ENCODE measurements at regions not wholly inside any gene's neighbourhood (a gene's known extent, or its start where the extent isn't known, plus 50 kb on each side); places are given as distances from the start of the nearest gene placed in this dataset.

DNA sequence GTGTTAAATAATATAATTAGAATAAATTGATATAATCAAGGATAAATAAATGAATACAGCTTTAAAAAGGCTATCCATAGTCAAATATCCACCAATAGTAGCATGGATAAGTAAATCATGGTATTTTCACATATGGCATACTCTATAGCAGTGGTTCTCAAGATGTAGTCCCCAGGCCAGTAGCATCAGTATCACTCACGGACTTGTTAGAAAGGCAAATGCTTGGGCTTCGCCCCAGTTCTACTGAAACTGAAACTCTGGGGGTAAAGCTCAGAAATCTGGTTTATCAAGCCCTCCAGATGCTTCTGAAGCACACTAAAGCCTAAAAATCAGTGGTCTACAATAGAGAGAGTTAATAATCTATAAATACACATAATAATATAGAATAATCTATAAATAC is 261.6 kb upstream of the TTC14 start:
- no peak for DNase-seq (ENCODE audit: low read depth, low spot score)

DNA sequence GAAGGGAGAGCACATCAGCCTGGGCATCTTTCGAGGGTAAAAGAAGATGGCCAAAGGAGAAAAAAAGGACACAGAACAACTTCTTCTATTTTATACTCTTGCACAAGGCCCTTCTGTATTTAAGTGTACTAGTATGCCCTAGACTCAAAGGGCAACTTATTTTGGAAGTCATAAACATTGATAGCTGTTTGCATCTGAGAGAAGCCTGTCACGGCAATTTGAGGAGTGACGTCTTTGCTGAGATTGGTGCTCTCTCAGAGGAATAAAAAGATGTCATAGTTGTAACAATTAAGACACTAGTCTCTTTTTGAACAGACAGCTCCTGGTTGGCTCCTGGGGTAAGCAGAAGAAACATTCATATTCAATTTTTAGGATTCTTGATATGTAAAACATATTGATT is 260.4 kb upstream of the TTC14 start:
- DNase-seq (ENCODE audit: low read depth, low spot score) = no peak

DNA sequence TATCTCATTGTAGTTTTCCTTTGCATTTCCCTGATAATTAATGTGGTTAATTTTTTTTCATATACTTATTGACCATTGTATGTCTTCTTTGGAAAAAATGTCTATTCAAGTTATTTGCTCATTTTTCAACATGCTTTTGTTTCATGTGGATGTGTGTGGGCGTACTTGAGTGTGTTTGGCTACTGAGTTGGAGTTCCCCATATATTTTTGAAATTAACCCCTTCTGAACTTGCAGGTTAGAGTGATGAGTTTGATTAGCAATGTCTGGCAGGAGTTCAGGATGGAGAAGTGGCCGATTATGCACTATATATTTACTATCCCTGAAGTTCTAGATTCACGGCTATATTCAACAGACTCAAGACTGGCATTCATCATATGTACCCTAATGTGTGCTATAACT is 250.4 kb upstream of the TTC14 start:
- no peak for DNase-seq (ENCODE audit: low read depth, low spot score)

DNA sequence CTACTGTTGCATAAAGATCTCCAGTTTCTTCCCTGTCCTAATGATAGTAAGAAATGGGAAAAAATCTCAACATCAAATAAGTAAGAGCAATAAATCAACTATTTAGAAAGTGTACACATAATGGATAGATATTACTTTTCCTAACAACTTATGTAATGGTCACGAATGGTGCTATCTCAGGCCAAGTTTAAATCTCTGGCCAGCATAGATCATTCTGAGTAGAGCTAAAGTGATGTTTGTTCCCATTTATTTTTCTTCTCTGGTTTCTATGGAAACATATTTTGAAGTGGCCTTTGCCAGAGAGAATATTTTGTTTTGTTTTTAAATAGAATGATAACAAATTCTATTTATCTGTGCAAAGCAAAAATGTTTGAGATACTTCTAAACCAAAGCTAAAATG is 249.7 kb upstream of the TTC14 start:
- DNase-seq (ENCODE audit: low read depth, low spot score) = no peak

DNA sequence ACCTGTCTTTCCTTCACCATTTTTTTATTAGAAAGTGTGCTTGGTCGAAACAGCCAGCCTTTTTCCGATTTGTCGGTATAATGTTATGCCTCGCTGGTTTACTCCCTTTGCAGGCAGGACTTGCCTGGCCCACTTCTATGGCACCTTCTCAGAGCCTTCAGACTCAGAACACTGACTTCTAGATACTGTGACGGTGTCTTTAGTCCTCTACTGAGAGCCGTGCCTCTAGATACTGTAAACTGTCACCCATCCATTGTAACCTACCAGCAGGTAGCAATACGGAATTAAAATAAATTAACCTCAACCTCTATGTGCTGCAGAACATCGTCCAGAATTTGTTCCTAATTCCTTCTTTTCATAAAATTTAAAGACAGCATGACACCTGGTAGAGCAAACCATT is 247.7 kb upstream of the TTC14 start:
- no peak for DNase-seq (ENCODE audit: low read depth, low spot score)

DNA sequence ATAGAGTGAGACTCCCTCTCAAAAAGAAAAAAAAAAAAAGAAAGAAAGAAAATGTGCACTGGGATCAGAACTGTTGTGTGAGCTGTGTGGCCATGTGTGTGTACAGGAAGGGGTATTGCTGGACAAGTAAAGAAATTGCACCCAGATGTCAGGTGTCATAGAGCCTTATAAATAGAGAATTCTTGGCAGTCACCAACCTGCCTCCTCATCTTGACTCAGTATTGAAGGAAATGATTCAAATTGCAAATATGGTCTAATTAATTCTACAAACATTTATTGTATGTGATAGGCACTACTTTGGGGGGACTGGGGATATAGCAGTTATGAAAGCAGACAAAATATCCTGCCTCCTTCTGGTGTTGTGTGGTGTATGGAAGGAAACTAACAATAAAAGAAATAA is 243.8 kb upstream of the TTC14 start:
- no peak for DNase-seq (ENCODE audit: low read depth, low spot score)

DNA sequence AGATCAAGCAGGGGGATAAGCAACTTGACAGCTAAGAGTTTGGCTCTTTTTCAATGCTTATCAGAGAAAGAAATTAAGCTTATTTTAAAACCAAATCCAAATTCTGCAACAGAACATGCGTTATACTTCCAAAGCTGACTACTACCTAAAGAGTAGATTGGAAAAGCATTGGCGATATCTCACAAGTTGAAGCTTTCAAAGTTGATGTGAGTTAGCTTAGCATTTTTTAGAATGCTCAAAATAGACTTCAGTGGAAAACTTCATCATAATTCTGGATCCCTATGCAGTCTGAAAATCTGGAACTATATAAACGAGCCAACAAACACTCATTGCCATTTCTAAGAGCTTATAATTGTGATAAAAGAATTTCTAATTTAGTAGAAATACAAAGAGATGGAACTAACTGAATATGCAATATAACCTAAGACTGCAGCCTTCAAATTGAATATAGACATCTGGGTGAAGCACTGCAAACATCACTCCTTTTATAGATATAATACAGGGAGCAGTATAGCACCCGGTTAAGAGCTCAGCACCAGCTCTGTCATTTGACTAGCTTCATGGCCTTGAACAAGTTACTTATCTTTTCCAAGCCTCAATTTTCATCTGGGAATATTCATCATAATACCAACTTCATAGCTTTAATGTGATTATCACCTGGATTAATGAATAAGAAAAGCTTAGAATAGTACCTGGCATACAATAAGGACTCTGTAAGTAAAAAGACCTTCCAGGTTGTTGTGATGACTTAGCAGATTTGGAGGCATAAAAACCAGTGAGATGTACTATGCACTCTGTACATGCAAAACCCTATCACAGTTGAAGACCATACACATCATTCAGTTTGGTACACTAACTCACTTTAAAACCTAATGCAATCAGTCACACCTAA is 242.7 kb upstream of the TTC14 start:
- DNase-seq (ENCODE audit: low read depth, low spot score) = no peak

DNA sequence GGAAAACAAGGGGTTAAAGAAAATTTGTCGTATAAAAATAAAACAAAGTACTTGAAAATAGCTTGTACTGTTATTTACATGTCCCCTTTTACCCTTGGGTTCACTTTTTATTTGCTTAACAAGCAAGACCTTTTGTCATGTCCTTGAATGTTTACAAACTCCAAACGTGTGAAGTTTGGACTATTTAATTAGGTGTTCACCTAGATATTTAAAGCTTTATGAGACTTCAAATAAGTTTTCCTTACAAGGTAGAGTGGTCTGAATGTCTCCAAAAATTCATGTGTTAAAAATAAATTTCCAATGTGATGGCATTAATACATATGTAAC is 242.0 kb upstream of the TTC14 start:
- no peak for DNase-seq (ENCODE audit: low read depth, low spot score)

DNA sequence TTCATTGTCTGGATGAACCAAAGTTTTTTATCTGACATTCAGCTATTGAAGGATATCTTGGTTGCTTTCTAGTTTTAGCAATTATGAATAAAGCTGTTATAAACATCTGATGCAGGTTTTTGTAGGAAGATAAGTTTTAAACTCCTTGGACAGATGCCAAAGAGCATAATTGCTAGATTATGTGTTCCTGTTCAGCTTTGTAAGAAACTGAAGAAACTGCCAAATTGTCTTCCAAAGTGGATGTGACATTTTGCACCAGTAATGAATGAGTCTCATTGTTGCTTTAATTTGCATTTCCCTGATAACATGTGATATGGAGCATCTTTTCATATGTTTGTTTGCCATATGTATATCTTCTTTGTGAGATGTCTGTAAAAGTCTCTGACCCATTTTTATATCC is 239.9 kb upstream of the TTC14 start:
- no peak for DNase-seq (ENCODE audit: low read depth, low spot score)

DNA sequence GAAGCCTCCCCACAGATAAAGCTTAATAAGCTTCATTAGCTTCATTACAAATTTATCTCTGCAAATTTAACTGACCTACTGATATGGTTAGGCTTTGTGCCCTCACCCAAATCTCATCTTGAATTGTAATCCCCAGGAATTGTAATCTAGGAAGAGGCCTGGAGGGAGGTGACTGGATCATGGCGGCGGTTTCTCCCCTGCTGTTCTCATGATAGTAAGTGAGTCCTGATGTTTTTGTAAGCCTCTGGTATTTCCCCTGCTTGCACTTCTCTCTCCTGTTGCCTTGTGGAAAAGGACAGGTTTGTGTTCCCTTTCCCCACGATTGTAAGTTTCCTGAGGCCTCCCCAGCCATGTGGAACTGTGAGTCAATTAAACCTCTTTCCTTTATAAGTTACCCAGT is 226.1 kb upstream of the TTC14 start:
- DNase-seq (ENCODE audit: low read depth, low spot score) = no peak

DNA sequence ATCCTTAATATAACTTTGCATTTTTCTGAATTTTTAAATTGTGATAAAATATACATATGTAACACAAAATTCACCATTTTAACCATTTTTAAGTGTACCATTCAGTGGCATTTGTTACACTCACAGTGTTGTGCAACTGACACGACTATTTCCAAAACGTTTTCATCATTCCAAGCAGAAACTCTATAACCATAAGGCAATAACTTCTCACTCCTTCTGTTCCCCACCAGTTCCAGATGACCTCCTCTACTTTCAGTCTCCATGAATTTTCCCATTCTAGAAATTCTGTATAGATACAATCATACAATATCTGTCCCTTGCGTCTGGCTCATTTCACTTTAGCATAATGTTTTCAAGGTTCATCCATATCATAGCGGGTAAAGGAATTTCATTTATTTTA is 223.5 kb upstream of the TTC14 start:
- no peak for DNase-seq (ENCODE audit: low read depth, low spot score)

DNA sequence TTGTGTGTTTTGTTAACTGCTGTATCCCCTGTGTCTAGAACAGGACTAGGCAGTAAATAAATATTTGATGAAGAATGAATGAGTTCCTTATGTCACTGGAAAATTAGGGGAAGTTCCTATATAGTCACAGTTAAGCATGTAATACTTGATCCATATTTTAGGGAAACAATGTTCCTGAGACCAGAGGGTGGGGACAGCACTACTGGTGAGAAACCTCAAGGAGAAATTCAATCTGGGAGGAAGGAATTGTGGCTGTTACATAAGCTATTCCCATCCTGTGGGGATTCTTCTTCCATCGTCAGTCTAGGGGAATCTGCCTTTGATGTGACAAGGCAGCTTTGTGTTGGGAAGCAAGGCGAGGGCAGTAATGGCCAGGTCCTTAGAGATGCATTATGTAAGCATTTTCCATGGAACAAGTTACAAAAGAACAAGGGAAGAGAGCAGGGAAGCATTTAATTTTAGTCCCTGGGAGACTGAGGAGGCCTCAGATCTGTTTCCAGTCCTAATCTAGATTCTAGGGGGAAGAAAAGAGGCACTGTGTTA is 219.3 kb upstream of the TTC14 start:
- DNase-seq (ENCODE audit: low read depth, low spot score) = no peak

DNA sequence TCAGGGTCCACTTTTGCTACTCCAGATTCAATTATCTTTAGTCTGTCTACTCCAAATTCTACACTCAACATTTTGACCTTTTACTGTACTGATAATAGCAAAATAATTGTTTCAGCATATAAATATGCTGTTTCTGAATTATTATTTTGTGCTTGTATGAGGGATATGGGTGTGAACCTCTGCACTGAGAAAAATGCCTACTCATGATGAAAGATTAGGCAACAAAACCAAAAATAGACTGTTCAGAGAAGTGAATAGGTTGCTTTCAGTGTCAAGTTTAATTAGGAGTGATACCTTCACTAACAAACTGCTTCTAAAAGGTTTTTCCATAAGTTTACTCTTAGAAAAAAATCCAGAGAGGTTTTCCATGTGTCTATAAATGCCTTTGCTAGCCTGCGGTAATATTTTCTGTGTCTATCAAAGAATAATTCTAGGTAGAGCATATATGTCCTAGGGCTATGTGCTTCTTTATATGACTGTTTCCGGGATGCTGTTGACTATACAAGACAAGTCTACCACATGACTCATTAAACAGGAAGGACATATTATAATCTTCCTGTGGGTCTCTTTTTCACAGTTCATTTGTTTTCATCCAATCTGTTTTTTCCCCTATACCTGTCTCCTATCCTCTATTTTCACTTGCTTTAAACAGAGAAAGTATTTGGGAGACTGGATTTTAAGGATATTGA is 218.5 kb upstream of the TTC14 start:
- no peak for DNase-seq (ENCODE audit: low read depth, low spot score)

DNA sequence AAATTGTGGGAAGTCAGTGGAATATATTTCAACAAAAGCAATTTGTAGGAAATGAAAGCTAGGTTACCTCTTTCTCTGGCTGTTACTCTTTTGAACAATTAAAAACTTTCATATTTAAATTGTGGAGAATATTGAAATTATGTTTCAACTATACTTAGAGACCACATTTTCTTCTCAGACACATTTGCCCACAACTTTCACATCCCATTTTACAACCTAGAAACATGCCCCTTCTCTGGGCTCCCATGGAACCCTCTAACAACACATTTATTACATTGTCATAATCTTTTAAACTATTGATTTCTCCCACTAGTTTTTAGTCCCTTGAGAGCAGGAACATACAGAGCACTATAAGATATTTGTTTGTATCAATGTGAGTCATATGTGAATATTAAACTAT is 211.7 kb upstream of the TTC14 start:
- DNase-seq (ENCODE audit: low read depth, low spot score) = no peak

DNA sequence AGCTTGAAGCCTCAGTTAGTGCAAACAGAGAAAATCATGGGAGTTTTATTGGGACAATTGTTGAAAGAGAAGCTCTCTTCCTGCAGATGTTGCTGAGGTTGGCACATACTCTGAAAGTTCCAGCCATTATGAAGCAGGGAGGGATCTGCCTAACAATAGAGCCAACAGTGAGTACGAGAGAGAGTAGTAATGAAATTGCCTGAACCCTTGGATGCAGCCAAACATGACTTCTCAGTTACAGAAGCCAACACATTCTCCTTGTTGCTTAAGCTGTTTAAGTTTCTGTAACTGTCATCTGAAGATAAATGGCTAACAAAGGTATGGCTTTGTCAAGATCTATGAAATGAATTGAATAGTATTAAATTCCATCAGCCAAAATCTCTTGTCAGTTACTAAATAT is 211.0 kb upstream of the TTC14 start:
- no peak for DNase-seq (ENCODE audit: low read depth, low spot score)

DNA sequence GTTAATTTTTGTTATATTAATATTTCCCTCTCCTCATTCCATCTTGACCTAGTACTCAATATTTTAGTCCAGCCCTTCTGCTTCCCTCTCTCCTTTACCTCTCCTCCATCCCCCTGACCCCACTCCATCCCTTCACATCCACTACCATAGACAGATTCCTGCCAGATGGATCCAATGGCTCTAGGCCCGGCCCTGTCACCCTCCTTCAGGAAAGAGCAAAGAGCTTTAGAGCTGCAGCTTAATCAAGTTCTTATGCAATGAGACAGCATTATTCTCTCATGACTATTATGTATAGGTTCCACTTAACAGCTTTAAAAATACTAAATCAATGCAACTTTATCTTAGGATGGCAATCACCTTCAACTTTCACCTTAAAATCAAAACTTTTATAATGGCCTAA is 200.7 kb upstream of the TTC14 start:
- no peak for DNase-seq (ENCODE audit: low read depth, low spot score)

DNA sequence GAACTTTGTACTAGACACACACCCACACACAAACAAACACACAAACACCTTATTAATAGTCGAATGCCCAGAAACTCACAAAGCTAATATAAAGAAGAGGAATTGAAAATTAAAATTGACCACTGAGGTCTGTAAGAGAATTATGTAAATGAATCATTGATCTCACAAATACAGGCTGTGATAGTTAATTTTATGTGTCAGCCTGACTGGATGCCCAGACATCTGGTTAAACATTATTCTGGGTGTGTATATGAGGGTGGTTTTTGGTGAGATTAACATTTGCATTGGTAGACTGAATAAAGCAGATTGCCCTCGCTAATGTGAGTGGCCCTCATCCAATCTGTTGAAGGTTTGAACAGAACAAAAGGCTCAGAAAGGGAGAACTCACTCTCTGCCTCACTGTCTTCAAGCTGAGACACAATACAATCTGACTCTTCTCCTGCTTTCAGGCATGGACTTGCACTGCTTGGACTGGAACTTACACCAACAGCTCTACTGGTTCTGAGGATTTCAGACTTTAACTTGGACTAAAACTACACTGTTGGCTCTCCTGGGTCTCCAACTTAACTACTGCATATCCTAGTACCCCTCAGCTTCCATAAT is 199.4 kb upstream of the TTC14 start:
- DNase-seq (ENCODE audit: low read depth, low spot score) = no peak

DNA sequence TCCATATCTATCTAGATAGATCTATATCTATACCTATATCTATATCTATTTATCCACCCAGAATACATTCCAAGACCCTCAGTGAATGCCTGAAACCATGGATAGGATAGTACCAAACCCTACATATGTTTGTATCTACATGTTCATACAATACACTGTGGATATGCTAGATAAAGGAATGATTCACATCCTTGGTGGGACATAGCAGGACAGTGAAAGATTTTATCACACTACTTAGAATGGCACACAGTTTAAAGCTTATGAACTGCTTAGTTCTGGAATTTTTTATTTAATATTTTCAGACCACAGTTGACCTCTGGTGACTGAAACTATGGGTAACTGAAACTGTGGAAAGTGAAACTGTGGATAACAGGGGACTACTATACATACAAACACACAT is 198.8 kb upstream of the TTC14 start:
- DNase-seq (ENCODE audit: low read depth, low spot score) = no peak

DNA sequence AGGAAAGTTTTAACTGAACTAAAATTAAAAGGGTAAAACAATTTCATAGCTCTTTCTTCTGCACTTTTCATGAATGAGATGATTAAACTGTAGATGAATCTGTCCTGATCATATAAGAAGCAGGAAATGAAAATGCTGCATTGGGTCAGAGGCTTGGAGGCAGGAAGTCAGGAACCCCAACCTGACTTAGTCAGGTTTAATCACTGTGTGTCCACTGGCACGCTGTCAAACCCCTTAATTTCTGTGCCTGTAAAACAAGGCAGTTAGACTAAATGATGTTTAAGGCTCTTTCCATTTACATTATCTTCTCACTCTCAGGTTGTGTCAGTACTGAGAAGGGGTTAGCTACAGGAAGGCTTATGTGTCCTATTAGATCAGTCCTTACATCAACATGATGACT is 193.3 kb upstream of the TTC14 start:
- no peak for DNase-seq (ENCODE audit: low read depth, low spot score)

DNA sequence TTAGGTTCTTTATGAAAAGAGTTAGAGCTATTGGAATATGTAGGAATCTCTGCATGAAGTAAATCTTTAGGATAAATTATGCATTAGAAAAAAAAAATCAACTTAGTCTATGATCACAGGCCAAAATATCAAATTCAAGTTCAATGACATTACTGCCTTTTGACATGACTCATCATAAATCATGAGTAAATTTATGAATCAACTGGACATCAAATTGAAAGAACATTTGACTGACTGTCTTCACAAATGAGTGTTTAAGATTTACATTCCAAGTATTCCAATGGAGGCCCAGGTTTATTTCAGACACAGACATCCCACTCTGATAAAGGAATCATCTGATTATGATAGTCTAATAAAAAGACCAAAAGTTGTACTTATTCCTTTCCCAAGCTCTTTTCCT is 192.8 kb upstream of the TTC14 start:
- no peak for DNase-seq (ENCODE audit: low read depth, low spot score)

DNA sequence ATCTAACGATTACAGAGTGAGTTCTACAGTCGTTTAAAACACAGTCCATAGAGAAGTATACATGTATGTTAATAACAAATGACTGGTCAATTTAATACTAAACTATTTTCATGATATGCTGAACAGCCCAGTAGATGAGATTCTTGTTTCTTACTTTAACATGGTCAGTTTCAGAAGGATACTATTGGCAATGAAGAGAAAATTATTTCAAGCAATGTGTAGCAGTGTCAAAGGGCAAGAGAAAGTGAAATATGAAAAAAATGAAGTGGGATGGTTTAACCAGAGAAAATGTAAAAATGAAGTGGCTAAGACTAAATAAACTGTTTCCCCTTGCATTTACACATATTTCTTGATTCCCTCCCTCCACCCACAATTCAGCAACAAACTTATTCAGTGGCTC is 192.1 kb upstream of the TTC14 start:
- no peak for DNase-seq (ENCODE audit: low read depth, low spot score)

DNA sequence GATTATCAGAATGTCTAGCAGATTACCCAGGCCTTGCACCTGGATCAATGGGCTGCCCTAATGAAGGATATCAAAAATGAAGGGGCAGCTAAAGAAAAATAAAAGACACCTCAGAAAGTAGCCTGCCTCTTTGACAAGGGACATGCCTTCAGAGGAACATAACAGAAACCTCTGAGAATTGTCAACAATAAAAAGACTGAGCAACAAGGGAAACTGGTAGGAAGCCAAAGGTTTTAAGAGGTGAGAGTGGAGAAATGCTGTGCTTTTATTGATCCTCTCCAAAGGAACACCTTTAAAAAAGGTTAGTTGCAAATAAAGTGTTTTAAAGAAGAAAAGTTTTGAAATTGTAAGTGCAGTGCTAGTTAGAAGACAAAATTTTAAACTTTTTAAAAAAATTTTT is 187.8 kb upstream of the TTC14 start:
- DNase-seq (ENCODE audit: low read depth, low spot score) = no peak

DNA sequence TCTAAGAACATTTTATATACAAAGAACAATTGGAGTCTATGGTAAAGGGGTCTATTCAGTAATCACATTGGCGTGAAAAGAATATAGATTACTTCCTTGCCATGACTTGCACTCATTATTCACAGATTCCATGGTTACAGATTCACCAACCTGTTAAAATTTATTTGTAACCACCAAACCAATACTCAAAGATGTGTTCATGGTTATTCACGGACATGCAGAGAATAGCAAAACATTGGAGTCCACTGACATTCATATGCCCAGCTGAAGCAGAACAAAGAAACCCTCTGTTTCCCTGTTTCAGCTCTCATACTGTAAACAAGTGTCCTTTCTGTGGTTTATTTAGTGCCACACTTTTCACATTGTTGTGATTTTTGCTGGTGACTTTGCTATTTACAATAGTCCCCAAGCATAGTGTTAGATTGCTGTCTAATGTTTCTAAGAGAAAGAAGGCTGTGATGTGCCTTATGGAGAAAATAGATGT is 185.8 kb upstream of the TTC14 start:
- DNase-seq (ENCODE audit: low read depth, low spot score) = no peak
